GM21825 (cell line): ENCODE measurements at regions not wholly inside any gene's neighbourhood (a gene's known extent, or its start where the extent isn't known, plus 50 kb on each side); places are given as distances from the start of the nearest gene placed in this dataset.

Source experiments
- ATAC-seq: cut with Tn5 transposase; IDR thresholded peaks from one replicate; pipeline ENCODE4 v1.9.1; 2021; ENCODE audit warnings: mild to moderate bottlenecking, moderate library complexity; ENCODE audit not compliant: unreplicated experiment

GRCh38 chr17:36813357-36813756, 123.9 kb upstream of the LHX1 start:
- ATAC-seq = no peak

DNA sequence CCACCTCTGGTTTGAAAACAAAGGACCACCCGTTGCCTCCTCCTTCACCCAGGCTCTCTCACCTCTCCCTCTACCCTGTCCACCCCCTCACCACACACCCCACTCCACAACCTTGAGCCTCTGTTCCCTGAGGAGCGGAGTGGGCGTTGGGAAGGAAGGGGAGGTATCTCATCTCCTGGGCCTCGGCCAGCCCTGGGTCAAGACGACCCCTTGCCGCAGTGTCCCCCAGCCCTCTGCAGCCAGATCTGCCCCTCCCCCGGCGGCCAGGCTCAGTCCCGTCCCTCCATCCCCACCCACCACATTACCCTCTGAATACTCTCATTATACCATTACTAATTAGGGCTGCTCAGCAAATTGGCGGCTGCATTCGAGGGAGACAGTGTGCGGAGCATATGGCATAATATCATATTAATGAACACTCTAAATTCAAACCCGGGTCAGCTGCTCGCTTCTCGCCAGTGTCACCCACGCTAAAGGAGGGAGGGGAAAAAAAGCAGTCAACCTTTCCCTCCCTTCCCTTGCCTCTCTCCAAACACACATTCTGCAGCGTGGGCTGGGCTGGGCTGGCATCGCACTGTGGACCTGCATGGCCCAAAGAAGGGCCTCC, 123.2 kb upstream of the LHX1 start:
- no peak for ATAC-seq

- ATAC-seq = no peak
These were observed 122.3 kb upstream of the LHX1 start for GRCh38 chr17:36814958-36815357.

DNA sequence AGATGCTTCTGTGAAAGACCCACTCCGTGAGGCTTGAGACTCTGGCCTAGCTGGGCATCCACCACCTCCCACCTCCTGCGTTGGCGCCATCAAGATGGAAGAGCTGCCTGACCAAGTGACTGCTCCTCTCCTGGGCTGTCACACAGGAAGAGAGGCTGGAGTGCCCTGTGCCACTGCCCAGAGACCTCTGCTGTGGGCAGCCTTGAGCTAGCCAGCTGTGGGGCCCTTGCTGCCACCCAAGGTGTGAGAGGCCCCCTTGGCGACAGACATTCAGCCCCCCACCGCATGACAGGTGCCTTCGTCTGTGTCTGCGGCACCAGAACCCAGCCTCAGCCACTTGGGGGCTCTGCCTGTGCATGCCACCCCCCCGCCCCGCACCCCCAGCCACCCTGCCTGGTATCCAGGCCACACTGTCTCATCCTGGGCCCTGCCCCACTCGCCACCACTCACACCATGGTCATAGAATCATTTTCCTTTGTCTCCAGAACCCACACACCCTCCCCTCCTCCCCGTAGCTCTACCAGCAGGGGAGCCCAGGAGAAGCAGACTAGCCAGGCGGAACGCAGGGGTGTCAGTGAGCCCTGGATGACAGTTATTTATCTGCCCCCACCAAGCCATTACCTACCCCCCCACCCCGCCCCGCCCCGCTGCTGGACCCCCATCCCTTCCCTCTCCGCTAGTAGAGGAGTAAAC, 120.9 kb upstream of the LHX1 start:
- ATAC-seq = no peak

DNA sequence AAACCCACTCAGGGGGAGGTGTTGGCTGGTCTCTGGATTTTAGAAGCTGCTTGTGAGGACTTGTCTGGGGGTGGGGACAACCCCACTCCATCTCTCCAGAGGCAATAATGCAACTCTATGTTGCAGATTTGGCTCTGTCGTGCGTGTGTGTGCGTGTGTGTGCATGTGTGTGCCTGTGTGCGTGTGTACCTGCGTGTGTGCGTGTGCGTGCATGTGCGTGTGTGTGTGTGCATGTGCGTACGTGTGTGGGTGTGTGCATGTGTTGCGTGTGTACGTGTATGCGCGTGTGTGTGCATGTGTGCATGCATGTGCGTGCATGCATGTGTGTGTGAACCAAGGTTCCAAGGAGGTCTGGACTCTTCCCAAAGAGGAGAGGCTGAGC, 120.4 kb upstream of the LHX1 start:
- ATAC-seq = no peak

- ATAC-seq = no peak
These were observed 119.7 kb upstream of the LHX1 start for GRCh38 chr17:36817483-36818048.

DNA sequence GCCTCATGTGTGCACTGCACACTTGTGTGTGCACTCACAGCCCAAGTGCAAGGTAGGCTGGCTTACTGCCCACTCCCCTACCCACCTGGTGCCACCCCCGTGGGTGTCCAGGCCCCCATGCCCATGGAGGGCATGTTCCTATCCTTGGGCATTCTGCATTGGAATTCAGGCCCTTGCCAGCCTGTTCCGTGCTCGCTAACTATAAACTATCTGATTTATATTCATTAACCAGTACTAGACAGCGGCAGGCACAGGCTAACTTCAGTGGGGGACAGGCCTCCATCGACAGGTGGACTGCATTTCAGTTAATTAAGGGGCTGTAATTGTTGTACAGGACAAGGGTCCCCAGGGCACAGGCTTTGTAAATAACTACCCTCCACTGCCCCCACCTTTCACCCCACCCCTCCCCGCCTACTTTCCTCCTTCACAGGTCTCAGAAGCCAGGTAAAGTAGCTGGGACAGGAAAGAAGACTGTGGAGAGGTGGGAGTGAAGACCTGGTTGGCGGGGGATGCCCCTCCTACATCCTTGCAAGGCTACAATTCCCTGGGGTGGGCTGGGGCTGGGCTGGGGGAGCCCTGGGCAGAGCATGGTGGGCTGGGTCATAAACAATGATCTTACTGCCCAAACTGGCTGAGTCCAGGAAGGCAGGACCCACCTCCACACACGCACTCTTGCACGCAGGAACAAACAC, 119.0 kb upstream of the LHX1 start:
- no peak for ATAC-seq

GRCh38 chr17:36823850-36824677, 113.2 kb upstream of the LHX1 start:
- no peak for ATAC-seq

DNA sequence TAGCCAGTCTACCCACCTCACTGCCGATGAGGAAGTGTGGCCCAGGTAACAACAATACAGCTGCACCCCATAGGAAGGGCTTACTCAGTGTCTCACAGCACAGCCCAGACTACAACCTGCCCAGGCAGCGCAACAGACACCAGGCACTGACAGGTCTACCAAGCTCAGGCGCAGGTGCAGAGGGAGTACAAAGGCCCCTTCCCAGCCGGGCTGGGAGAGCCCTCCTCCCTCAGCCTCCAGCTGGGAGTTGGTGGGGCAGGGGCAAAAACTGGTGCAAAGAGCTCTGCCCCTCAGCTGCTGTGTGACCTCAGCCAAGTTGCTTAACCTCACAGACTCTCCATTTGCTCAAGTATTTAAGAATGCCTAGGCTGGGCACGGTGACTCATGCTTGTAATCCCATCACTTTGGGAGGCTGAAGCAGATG, 112.6 kb upstream of the LHX1 start:
- no peak for ATAC-seq

DNA sequence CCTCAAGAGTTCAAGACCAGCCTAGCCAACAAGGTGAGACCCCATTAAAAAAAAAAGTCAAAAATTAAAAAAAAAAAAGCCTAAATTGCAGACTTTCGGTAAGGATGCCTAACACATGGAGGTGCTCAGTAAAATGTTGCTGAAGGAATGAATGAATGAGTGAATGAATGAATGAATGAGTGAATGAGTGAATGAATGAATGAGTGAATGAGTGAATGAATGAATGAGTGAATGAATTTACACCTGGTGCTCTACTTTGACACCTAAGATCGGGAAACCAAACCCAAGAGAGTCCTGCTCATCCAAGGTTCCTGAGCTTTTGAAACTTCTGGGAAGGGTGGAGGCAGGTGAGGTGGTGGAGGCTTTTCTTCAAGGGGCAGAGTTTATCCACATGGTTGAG, 112.2 kb upstream of the LHX1 start:
- no peak for ATAC-seq

- ATAC-seq = no peak
These were observed 111.8 kb upstream of the LHX1 start for GRCh38 chr17:36825521-36825920.

DNA sequence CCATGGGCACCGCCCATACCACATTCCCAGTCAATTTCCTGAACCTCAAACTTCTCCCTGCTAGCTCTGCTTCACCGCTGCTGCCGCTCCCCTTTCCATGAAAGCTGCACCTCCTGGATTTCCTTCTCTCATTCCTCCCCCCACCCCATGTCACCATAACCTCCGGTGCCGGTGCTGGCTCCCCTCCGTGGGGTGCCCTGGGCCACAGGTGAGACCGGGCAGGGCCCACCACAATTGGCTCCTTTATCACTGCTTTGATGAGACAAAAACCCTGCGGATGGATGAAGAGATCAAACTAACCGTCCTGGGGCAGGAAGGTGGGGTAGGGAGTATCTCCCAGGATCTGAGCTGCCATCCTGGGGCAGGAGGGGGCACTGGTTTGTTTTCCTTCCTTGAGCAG, 111.3 kb upstream of the LHX1 start:
- no peak for ATAC-seq

DNA sequence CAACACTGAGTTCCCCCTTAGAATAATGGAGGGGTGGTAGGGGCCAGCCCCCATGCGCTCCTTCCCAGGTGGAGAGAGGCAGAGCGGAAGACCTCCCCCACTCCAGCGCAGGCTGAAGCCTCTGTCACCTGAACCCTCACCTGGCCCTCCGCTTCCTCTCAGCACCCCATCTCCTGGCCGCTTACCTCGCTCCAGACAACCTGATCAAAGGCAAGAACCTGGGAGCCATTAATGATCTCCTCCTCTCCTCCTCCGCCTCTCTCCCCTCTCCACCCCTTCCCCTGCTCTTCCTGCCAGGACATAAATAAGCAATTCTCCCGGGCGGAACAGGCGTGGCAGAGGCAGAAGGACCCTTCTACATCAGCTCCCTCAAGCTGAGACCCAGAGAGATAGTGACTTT, 110.2 kb upstream of the LHX1 start:
- no peak for ATAC-seq

GRCh38 chr17:36829676-36830075, 107.6 kb upstream of the LHX1 start:
- ATAC-seq = no peak

DNA sequence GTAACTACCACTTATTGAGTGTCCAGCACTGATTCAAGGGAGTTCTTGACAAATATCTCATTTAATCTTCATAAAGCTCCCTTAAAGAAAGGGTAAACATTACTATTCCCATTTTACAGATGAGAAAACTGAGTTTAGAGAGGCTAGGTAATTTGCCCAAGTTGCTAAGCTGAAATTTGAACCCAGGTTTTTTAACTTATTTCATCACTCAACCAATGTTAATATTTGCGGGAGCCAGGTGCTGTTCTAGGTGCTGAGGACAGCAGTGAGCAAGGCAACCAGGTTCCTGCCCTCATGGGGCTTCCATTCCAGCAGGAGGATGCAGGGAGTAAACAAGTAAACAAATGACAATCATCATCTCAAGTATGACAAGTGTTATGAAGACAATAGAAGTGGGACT, 104.0 kb upstream of the LHX1 start:
- no peak for ATAC-seq

DNA sequence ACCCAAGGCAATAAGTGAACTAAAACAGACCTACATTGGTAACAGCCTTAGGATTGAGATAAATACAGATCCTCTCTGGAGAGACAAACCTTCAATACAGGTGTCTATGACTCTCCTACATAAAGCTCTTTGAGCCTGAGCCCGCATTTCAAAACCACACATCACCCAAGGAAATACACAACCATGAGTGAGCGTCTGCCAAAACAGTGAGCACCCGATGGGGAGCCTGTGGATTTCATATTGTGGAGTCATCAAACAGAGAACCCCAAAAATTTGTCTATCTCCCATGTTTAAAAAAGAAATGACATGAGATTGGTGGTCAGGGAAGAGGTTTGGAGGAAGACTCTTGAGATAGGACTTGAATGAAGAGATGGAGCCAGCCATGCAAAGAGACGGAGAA, 102.2 kb upstream of the LHX1 start:
- ATAC-seq = no peak

- ATAC-seq = no peak
These were observed 99.9 kb upstream of the LHX1 start for GRCh38 chr17:36837195-36837938.

DNA sequence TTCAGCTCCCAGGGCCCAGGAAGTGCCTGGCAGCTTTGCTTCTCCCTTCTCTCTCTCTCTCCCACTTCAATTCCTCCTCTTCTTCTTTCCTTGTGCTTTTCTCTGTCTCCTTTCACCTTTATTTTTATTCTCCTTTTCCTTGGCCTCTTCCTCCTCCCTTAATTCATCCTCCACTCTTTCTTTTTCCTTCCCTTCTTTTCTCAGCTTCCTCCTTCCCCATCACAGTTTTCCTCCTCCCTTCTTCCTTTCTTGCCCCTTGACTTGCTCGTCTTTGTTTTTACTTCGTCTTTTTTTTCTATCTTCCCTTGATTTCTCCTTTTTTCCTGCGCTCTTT, 99.4 kb upstream of the LHX1 start:
- no peak for ATAC-seq

- ATAC-seq = no peak
These were observed 98.0 kb upstream of the LHX1 start for GRCh38 chr17:36839256-36839655.

- ATAC-seq = no peak
These were observed 96.5 kb upstream of the LHX1 start for GRCh38 chr17:36840796-36841195.
